ENCODE measurements at regions not wholly inside any gene's neighbourhood (a gene's known extent, or its start where the extent isn't known, plus 50 kb on each side); places are given as distances from the start of the nearest gene placed in this dataset.

- TF ChIP-seq CTCF (IDR thresholded peaks at IDR 0.05) = no peak
Observed at GRCh38 chr2:21194147-21194546, 70.4 kb downstream of the TDRD15 start.

- no peak for TF ChIP-seq CTCF (IDR thresholded peaks at IDR 0.05)
Observed at GRCh38 chr2:21194858-21195271, 71.1 kb downstream of the TDRD15 start.

- no peak for TF ChIP-seq CTCF (IDR thresholded peaks at IDR 0.05)
Observed at GRCh38 chr2:21195326-21195725, 71.6 kb downstream of the TDRD15 start.

GRCh38 chr2:21198637-21199036, 74.9 kb downstream of the TDRD15 start:
- TF ChIP-seq CTCF (IDR thresholded peaks at IDR 0.05) = no peak

GRCh38 chr2:21203976-21204375, 80.2 kb downstream of the TDRD15 start:
- no peak for TF ChIP-seq CTCF (IDR thresholded peaks at IDR 0.05)

- TF ChIP-seq CTCF (IDR thresholded peaks at IDR 0.05) = no peak
Observed at GRCh38 chr2:21217442-21217841, 93.7 kb downstream of the TDRD15 start.

- no peak for TF ChIP-seq CTCF (IDR thresholded peaks at IDR 0.05)
Observed at GRCh38 chr2:21220930-21221329, 97.2 kb downstream of the TDRD15 start.

GRCh38 chr2:21223618-21224017, 99.8 kb downstream of the TDRD15 start:
- no peak for TF ChIP-seq CTCF (IDR thresholded peaks at IDR 0.05)

Measured in LNCAP (cell line).